ENCODE measurements at regions not wholly inside any gene's neighbourhood (a gene's known extent, or its start where the extent isn't known, plus 50 kb on each side); places are given as distances from the start of the nearest gene placed in this dataset.

GRCh38 chr2:180124273-180125139 is 117.4 kb upstream of the CWC22 start:
- no peaks in the 10 kb centered on the region for H3K9me3 ChIP-seq
- DNase-seq = no peak
- no peaks in the 10 kb centered on the region for H3K36me3 ChIP-seq (ENCODE audit: low read depth, missing control alignments)
- no peak for TF ChIP-seq POLR2A (IDR thresholded peaks at IDR 0.05)
- TF ChIP-seq CTCF (IDR thresholded peaks at IDR 0.05) = peak in 2 of 3 experiments; percentile 43 to 46
- H3K27me3 ChIP-seq = no peaks in the 10 kb centered on the region
- H3K4me3 ChIP-seq = no peak overlapping the region
- intact Hi-C loops (cut with DNase I; ENCODE audit: low total_unique reads) = no loop called here
- WGBS, 2 donors = 27 to 30% methylated on average over 8 of the region's 8 CpGs
- no peak overlapping the region for H3K27ac ChIP-seq
- H3K4me1 ChIP-seq = no peaks in the 10 kb centered on the region

GRCh38 chr2:180122874-180123273 is 115.8 kb upstream of the CWC22 start:
- DNase-seq = no peak
- Histone ChIP-seq H3K27ac (no peak overlapping the region), H3K27me3 (no peaks in the 10 kb centered on the region), H3K4me3 (no peak overlapping the region), H3K9me3 (no peaks in the 10 kb centered on the region), H3K36me3 (ENCODE audit: low read depth, missing control alignments) (no peaks in the 10 kb centered on the region), H3K4me1 (no peaks in the 10 kb centered on the region)
- WGBS, 2 donors = 76 to 85% methylated on average over 2 of the region's 2 CpGs
- intact Hi-C loops (cut with DNase I; ENCODE audit: low total_unique reads) = no loop called here
- TF ChIP-seq CTCF (IDR thresholded peaks at IDR 0.05) (no peak), POLR2A (IDR thresholded peaks at IDR 0.05) (no peak)

GRCh38 chr2:180115675-180116074 is 108.6 kb upstream of the CWC22 start:
- Histone ChIP-seq H3K4me1 (no peaks in the 10 kb centered on the region), H3K27me3 (no peaks in the 10 kb centered on the region), H3K4me3 (no peak overlapping the region), H3K36me3 (ENCODE audit: low read depth, missing control alignments) (no peaks in the 10 kb centered on the region), H3K27ac (no peak overlapping the region), H3K9me3 (no peaks in the 10 kb centered on the region)
- no peak for TF ChIP-seq CTCF (IDR thresholded peaks at IDR 0.05)
- no peak for TF ChIP-seq POLR2A (IDR thresholded peaks at IDR 0.05)
- WGBS, 2 donors = 82 to 87% methylated on average over 2 of the region's 2 CpGs
- DNase-seq = no peak
- intact Hi-C loops (cut with DNase I; ENCODE audit: low total_unique reads) = no loop called here

- intact Hi-C loops (cut with DNase I; ENCODE audit: low total_unique reads) = no loop called here
- H3K36me3 ChIP-seq (ENCODE audit: low read depth, missing control alignments) = no peaks in the 10 kb centered on the region
- WGBS, 2 donors = 76 to 82% methylated on average over 2 of the region's 2 CpGs
- DNase-seq = no peak
- no peak overlapping the region for H3K27ac ChIP-seq
- no peak overlapping the region for H3K4me3 ChIP-seq
- no peaks in the 10 kb centered on the region for H3K4me1 ChIP-seq
- no peaks in the 10 kb centered on the region for H3K9me3 ChIP-seq
- no peak for TF ChIP-seq CTCF (IDR thresholded peaks at IDR 0.05)
- no peak for TF ChIP-seq POLR2A (IDR thresholded peaks at IDR 0.05)
- no peaks in the 10 kb centered on the region for H3K27me3 ChIP-seq
Observed at GRCh38 chr2:180115269-180115668, 108.2 kb upstream of the CWC22 start.

GRCh38 chr2:180111901-180112300 is 104.8 kb upstream of the CWC22 start:
- no peaks in the 10 kb centered on the region for H3K27me3 ChIP-seq
- H3K36me3 ChIP-seq (ENCODE audit: low read depth, missing control alignments) = no peaks in the 10 kb centered on the region
- no peaks in the 10 kb centered on the region for H3K9me3 ChIP-seq
- DNase-seq = no peak
- WGBS, 2 donors = 92 to 95% methylated on average over 1 of the region's 1 CpG
- H3K4me3 ChIP-seq = no peak overlapping the region
- no peaks in the 10 kb centered on the region for H3K4me1 ChIP-seq
- intact Hi-C loops (cut with DNase I; ENCODE audit: low total_unique reads) = no loop called here
- no peak for TF ChIP-seq POLR2A (IDR thresholded peaks at IDR 0.05)
- TF ChIP-seq CTCF (IDR thresholded peaks at IDR 0.05) = no peak
- H3K27ac ChIP-seq = no peak overlapping the region
